Activated T-helper 9 cell treated with anti-CD3 and anti-CD28 coated beads, Interleukin-2, amount 50 U/mL, for 16 hours (primary cell): ENCODE measurements at regions not wholly inside any gene's neighbourhood (a gene's known extent, or its start where the extent isn't known, plus 50 kb on each side); places are given as distances from the start of the nearest gene placed in this dataset.

Source experiments
- DNase-seq: peaks from one replicate; pipeline ENCODE4 v3.0.0-alpha.2; 2020; ENCODE audit warnings: low read depth

GRCh38 chr7:117973975-117974374 is 100.7 kb upstream of the CTTNBP2 start:
- no peak for DNase-seq

- DNase-seq = no peak
Measured at GRCh38 chr7:117974891-117975290, 101.7 kb upstream of the CTTNBP2 start.

DNA sequence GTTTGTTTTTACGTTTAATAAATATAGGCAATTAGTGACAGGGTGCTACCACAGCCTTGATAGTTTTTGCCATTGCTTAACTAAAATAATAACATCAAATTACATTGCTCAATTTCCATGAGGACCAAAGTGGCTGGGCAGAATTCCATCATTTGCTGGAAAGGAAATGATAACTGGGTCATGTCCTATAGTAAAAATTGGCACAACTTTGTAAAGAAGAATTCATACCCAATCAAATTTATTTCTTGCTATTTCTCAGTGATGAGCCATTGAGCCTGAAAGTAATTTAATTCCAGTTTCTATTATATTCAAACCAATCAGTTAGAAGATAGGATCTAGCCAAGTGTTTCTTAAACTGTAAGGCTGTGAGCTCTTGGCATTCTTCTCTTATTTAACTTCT is 102.2 kb upstream of the CTTNBP2 start:
- no peak for DNase-seq

DNA sequence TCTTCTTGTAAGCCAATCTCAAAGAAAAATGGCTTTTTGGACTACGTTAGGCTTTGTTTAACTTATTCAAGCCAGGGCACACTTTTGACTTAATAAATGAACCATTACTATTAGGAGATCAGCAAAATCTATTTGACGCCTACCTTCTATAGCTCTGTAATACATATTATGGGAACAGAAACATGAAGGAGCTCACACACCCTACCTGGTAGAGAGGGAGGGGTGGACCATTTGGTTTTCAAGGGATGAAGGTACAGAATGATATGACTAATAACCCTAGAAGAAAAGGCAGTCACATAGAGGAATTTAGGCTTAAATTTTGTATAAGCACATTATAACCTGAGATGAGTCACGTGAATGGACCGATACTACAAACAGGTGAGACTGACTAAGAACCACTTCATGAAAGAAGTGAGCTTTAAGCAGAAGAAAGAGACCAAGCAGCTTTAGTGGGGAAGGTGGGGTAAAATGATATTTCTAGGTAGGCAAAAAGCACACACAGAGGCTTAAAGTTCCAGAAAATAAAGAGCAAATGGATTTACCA is 106.8 kb upstream of the CTTNBP2 start:
- no peak for DNase-seq

DNA sequence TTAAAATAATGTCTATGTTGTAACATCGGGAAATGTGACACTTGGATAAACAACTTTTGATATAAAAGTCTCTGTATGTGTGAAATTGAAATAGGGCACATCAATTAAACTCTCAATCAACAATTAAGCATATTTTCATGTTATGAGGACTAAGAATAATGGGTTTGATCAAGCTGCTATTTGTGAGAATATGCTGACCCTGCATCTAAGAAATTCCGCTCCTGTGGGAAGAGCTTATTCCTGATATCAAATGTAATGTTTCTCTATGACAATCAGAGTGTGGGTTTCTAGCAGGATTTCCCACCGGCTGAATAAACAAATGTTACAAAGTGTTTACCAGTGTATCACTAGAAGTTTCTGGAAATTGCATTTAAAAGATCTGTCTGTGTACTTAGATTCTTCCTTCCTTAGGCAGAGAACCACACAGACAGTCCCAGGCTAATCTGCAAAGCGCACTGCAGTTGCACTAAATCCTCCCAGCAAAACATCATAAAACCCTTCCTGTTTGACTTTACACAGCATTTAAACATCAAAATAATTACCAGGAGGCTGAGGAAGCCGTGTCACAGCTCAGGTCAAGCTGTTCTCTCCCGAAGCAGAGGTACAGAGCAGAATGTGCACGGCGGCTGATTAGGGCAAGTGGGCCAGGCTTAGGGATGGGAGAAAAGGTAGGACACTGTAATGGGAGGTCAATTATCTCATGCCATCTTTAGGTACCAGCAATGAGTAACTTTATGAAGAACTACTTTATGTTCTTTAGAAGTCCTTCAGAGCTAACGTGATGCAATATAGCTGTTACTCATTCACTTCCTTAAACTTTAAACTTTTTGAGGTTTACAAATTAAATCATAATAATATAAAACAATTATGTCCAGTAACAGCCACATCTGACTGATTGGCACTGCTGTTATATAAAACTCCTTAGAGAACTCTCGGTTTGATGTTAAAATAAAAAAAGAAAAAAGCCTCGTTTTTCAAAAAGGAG is 109.1 kb upstream of the CTTNBP2 start:
- no peak for DNase-seq

DNA sequence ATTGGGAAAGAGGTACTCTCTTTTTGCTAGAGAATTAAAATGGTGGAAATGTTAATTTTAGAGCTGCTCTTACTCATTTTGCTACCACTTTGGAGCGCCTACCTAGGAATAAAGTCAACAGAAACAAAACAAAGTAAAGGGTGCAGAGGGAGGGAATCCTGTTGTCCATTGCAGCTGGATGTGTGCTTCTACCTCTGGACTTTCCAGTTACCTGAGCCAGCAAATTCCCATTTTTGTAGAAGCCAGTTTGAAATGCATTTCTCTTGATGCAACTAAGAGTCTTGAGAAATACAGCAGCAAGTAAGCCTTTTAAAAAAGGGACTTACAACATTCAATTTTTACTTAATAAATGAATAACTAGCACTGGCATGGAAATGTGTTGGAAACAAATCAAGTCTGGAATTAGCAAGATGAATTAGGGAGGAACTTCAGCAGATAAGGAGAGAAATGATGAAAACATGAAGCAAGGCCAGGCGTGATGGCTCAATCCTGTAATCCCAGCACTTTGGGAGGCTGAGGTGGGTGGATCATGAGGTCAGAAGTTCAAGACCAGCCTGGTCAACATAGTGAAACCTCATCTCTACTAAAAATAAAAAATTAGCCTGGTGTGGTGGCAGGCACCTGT is 113.5 kb upstream of the CTTNBP2 start:
- no peak for DNase-seq

DNA sequence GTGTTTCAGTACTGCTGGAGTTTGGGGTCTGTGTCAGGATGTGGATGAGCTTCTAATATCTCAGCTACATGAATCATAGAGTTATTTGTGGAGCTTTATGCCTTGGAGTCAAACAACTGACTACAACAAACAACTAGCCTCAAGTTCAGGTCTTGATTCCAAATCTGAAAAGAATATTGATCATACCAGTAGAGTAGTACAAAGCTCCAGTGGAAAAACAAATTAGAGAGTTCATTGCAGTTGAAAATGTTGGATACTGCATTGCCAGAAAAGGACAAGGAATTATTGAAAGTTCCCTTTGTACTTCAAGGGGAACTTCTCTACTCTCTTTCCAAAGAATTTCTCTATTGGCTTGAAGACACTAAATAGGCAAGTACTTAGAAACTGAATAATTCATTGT is 117.6 kb upstream of the CTTNBP2 start:
- DNase-seq = no peak

- DNase-seq = no peak
Measured at GRCh38 chr7:117992635-117993376, 119.6 kb upstream of the CTTNBP2 start.

- no peak for DNase-seq
Measured at GRCh38 chr7:117993377-117994003, 120.2 kb upstream of the CTTNBP2 start.

DNA sequence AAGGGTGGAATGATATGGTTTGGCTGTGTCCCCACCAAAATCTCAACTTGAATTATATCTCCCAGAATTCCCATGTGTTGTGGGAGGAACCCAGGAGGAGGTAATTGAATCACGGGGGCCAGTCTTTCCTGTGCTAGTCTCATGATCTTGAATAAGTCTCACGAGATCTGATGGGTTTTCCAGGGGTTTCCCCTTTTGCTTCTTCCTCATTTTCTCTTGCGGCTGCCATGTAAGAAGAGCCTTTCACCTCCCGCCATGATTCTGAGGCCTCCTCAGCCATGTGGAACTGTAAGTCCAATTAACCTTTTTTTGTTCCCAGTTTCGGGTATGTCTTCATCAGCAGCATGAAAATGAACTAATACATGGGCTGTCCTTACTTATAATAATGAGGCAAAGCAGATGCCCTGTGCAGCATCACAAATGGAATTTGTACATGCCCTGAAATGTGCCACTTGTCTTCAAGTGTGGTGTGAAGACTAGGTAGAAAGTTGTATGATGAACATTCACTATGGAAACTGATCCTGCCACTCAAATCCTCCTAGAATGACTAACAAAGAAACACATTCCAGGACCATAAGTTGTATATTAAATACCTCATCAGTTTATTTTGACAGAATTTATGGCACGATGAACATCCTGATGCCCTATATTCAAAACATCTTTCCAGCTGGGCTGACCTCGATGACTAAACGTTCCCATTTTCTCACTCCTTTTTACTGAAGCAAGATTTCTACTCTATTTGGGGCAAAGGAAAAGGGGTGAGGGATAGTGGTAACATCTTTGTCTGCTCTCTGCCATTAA is 122.8 kb upstream of the CTTNBP2 start:
- DNase-seq = no peak

GRCh38 chr7:117997862-117998825 is 124.9 kb upstream of the CTTNBP2 start:
- no peak for DNase-seq

- DNase-seq = no peak
Measured at GRCh38 chr7:118000480-118001202, 127.4 kb upstream of the CTTNBP2 start.

- DNase-seq = no peak
Measured at GRCh38 chr7:118003476-118003875, 130.2 kb upstream of the CTTNBP2 start.

- DNase-seq = no peak
Measured at GRCh38 chr7:118005026-118005425, 131.8 kb upstream of the CTTNBP2 start.

GRCh38 chr7:118006979-118007378 is 133.7 kb upstream of the CTTNBP2 start:
- no peak for DNase-seq

DNA sequence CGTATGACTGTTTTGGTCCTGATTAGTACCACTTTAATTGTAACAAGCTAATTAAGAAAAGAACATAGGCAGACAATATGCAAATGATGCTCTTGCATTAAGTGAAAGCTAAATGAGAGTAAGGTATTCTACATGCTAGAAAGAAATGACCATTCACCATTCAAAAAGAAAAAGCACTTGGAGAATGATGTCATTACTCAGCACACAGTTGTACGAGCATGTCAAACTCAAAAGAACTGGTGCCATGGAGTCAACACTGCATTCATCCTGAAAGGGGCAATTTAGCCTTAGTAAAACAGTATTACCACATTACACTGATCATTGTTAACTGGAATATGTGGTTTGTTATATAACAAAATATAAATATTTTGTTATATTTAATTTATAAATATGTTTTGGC is 136.2 kb upstream of the CTTNBP2 start:
- DNase-seq = no peak

- DNase-seq = no peak
Measured at GRCh38 chr7:118011652-118012051, 138.4 kb upstream of the CTTNBP2 start.

DNA sequence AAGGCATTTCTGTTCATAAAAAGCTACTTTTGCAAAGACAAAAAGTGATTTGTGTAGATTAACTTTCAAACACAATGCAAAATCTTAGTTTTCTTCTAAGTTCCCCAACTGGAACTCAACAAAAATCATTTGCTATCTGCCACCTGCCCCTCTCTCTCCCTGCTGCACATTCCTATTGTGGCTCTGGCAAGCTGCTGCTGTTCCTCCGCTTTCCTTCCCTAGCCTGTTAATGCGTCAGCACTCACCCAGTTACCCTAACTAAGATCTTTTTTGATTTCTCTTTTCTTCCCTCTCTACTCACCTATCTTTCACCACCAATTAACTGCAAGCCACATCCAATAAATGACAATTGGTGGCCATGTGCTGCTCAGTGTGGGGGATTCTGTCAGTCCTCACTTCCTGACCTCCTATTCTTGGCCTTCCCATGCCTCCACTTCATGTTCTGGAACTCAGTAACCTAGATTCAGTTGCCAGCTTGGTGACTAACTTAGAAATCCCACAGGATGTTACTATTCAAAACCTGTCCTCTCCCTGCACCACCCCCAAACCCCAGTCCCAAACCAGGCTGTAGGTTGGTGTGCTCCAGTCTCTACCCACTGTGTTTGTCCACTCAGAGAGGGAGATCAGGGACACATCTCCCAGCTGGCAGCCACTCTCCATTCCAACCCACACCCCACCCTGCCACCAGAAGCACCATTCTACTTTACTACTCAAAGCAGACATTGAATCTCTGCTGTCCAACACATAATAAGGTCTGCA is 140.2 kb upstream of the CTTNBP2 start:
- no peak for DNase-seq
